H1 (cell line): ENCODE measurements at regions not wholly inside any gene's neighbourhood (a gene's known extent, or its start where the extent isn't known, plus 50 kb on each side); places are given as distances from the start of the nearest gene placed in this dataset.

Experiments
- GABPA ChIP-seq: IDR thresholded peaks from 2 replicates; pipeline ENCODE4 v1.6.1; 2011; ENCODE audit warnings: mild to moderate bottlenecking, low read length, moderate library complexity, borderline replicate concordance; ENCODE audit not compliant: insufficient read depth
- POLR2A ChIP-seq, 2 experiments: IDR thresholded peaks; 1 replicate in 1 of 2; 2 replicates in 1 of 2; pipeline ENCODE4 v1.6.1; 2011; ENCODE audit warnings: low read depth in 2 of 2, low read length in 2 of 2, mild to moderate bottlenecking in 2 of 2; ENCODE audit errors: control extremely low read depth in 1 of 2
- YY1 ChIP-seq: IDR thresholded peaks from 2 replicates; pipeline ENCODE4 v1.6.1; 2011; ENCODE audit warnings: low read depth, mild to moderate bottlenecking, low read length
- ZNF274 ChIP-seq: IDR thresholded peaks from 2 replicates; pipeline ENCODE4 v1.7.0; 2012; ENCODE audit warnings: low read length, borderline replicate concordance; ENCODE audit errors: extremely low read depth
- TF ChIP-seq, protein P1 (sequence below): IDR thresholded peaks from 2 replicates; pipeline ENCODE4 v1.6.1; 2012; ENCODE audit warnings: low read length, inconsistent platforms
- TF ChIP-seq, protein P2 (sequence below), 3 experiments: IDR thresholded peaks; 1 replicate in 2 of 3; 2 replicates in 1 of 3; pipeline versions ENCODE4 v1.5.1 to v1.6.1; 2011; ENCODE audit warnings: low read length in 3 of 3, mild to moderate bottlenecking in 3 of 3, inconsistent platforms in 2 of 3, low read depth in 1 of 3, moderate library complexity in 1 of 3; ENCODE audit not compliant: insufficient read depth in 1 of 3; ENCODE audit errors: control extremely low read depth in 1 of 3

GRCh38 chr5:39775797-39776365, 351.1 kb upstream of the DAB2 start:
- TF ChIP-seq POLR2A (IDR thresholded peaks at IDR 0.05; ENCODE audit: control extremely low read depth in 1 of 2, low read depth in 2 of 2, low read length in 2 of 2): no peak
- TF ChIP-seq, protein P1, sequence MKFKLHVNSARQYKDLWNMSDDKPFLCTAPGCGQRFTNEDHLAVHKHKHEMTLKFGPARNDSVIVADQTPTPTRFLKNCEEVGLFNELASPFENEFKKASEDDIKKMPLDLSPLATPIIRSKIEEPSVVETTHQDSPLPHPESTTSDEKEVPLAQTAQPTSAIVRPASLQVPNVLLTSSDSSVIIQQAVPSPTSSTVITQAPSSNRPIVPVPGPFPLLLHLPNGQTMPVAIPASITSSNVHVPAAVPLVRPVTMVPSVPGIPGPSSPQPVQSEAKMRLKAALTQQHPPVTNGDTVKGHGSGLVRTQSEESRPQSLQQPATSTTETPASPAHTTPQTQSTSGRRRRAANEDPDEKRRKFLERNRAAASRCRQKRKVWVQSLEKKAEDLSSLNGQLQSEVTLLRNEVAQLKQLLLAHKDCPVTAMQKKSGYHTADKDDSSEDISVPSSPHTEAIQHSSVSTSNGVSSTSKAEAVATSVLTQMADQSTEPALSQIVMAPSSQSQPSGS: no peak
- TF ChIP-seq, protein P2, sequence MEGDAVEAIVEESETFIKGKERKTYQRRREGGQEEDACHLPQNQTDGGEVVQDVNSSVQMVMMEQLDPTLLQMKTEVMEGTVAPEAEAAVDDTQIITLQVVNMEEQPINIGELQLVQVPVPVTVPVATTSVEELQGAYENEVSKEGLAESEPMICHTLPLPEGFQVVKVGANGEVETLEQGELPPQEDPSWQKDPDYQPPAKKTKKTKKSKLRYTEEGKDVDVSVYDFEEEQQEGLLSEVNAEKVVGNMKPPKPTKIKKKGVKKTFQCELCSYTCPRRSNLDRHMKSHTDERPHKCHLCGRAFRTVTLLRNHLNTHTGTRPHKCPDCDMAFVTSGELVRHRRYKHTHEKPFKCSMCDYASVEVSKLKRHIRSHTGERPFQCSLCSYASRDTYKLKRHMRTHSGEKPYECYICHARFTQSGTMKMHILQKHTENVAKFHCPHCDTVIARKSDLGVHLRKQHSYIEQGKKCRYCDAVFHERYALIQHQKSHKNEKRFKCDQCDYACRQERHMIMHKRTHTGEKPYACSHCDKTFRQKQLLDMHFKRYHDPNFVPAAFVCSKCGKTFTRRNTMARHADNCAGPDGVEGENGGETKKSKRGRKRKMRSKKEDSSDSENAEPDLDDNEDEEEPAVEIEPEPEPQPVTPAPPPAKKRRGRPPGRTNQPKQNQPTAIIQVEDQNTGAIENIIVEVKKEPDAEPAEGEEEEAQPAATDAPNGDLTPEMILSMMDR (IDR thresholded peaks at IDR 0.05; ENCODE audit: control extremely low read depth in 1 of 3, insufficient read depth in 1 of 3, low read depth in 1 of 3, low read length in 3 of 3): no peak
- no peak for TF ChIP-seq GABPA
- TF ChIP-seq YY1: no peak
- no peak for TF ChIP-seq ZNF274
